Ammon's horn (tissue), 1 donor: ENCODE measurements at regions not wholly inside any gene's neighbourhood (a gene's known extent, or its start where the extent isn't known, plus 50 kb on each side); places are given as distances from the start of the nearest gene placed in this dataset.
A peak's percentile ranks its signal among the peaks of the same experiment; 100 is the strongest.
"Not testable (repeated sequence)": the region's sequence is repeated elsewhere in the genome, so short reads cannot be mapped to it uniquely, and the experiment has no call there.

Source experiments
- DNase-seq: peaks from one replicate; pipeline ENCODE4 v3.0.0-alpha.2; 2016; ENCODE audit warnings: low spot score

- DNase-seq, result no peak
These were observed 428.7 kb upstream of the ID2 start for GRCh38 chr2:8252997-8253694.

DNA sequence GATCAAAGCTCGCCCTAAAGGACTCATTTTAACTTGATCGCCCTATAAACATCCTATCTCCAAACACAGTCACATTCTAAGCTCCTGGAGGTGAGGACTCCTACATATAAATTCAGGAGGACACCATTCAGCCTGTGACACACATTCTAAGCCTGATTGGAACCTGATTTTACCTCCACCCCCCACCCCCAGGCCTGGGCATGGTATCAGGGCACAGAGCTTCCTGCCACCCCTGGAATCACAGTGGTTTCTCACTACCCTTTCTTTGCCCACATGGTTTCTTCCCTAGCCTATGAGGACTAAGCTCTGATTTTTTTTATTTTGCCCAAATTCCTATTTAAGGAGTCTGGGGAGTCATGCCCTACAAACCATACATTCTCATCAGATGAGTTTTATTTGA is 428.1 kb upstream of the ID2 start:
- no peak for DNase-seq

DNA sequence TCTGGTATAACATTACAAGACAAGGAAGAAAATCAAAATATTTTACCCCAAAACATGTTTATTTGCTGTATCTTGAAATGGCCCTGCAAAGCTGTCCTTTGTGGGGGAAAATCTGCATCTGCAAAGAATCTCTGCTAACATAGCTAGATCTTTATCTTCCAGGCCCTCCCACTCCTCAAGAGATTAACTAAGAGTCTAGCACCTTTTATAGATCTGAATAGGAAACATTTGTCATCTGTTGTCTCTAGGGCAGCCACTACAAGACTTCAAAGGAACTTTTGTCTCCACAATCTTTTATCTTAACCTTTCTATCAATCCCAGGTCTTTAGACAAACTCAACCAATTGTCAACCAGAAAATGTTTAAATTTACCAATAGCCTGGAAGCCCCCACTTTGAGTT is 427.6 kb upstream of the ID2 start:
- not testable (repeated sequence) for DNase-seq

GRCh38 chr2:8254791-8255447 is 426.9 kb upstream of the ID2 start:
- no peak for DNase-seq

GRCh38 chr2:8255448-8255800 is 426.4 kb upstream of the ID2 start:
- no peak for DNase-seq

- DNase-seq, result no peak
These were observed 425.0 kb upstream of the ID2 start for GRCh38 chr2:8256905-8257304.

DNA sequence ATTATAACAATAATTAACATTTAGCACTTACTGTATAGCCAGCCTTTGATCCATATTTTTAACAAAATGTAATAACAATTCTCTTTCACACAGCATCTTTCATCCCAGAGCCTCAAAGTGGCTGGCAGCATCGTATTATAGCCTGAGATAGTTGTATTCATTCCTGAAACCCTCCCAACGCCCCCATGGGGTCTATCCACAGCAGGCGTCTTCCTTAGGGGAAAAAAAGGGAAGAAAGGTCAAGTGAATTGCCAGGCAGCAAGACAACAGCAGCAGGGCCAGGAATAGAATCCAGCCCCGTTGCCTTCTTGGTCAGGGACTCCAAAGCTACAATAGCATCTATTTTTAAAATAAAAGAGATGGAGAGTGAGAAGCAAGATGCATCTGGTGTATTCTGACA is 424.4 kb upstream of the ID2 start:
- DNase-seq, result no peak

- no peak for DNase-seq
These were observed 423.4 kb upstream of the ID2 start for GRCh38 chr2:8258406-8258805.

GRCh38 chr2:8259106-8259840 is 422.6 kb upstream of the ID2 start:
- DNase-seq, result peak; percentile 84

DNA sequence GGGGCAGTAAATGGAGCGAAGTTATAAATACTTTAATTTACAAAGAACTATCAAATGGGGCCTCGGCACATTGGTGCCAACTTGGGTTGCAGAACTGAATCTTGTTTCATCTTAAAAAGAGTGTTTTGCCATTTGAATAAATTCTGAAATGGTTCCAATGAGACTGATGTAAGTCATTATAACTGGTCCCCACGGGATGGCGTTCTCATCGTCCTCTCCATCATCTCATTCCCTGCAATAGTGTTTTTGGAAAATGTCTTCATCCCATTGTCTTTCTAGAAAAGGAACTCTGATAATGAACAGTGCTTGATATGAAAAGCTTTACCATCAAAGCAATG is 422.0 kb upstream of the ID2 start:
- peak; percentile 20 for DNase-seq

GRCh38 chr2:8260213-8260612 is 421.6 kb upstream of the ID2 start:
- peak; percentile 48 for DNase-seq

DNA sequence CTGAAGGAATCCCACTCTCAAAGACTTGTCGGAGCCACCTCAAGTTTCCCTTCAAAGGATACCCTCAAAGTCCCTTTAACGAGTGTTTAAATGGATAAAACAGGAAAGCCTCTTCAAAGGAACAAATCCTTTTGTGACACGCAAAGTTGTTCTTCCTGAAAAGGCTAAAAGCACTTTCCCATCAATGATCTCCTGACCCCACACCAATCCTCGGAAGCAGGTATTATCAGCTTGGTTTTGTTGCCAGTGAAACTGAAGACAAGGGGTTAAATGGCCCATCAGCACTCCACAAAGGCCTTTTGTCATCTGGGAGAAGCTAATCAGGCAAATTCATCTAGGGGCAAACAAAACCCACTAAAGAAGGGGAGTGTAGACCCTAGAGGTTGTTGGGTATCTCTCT is 418.0 kb upstream of the ID2 start:
- no peak for DNase-seq

GRCh38 chr2:8264981-8265380 is 416.9 kb upstream of the ID2 start:
- no peak for DNase-seq

GRCh38 chr2:8265476-8266226 is 416.2 kb upstream of the ID2 start:
- DNase-seq, result no peak

DNA sequence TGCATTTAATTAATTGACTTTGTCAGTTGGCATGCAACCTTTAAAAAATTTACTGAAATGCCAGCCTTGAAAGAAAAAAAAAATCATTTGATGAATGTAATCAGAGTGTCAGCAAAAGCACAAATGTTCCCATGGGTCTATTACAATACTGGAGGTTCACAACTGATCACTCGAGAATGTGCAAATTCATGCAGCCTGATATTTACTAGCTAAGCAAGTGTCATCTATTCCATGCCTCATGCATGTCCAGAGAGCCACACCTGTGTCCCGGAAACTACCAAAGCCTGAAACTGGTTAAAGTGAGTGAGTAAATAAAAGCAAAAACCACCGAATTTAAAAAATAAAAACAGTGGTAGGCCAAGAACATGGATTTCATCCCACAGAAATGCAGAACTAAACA is 415.3 kb upstream of the ID2 start:
- DNase-seq, result no peak

GRCh38 chr2:8267048-8267447 is 414.8 kb upstream of the ID2 start:
- DNase-seq, result no peak

DNA sequence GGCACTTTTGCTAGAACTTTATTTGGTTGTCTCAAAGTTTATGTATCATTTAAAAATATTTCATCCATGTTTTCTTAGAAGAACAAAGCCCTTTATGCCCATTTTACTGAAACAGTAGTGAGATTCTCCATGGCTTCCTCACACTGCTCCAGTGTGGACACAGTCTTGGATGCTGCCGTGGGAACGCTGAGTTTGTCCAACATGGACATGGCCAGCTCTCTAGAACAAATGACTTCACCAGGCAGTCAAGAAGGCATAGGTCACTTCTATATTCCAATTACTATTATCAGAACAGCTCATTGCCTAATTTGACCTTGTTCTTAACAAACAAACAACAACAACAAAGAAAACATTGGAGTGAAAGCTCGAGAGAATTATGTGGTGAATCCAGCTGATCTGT is 414.1 kb upstream of the ID2 start:
- no peak for DNase-seq

DNA sequence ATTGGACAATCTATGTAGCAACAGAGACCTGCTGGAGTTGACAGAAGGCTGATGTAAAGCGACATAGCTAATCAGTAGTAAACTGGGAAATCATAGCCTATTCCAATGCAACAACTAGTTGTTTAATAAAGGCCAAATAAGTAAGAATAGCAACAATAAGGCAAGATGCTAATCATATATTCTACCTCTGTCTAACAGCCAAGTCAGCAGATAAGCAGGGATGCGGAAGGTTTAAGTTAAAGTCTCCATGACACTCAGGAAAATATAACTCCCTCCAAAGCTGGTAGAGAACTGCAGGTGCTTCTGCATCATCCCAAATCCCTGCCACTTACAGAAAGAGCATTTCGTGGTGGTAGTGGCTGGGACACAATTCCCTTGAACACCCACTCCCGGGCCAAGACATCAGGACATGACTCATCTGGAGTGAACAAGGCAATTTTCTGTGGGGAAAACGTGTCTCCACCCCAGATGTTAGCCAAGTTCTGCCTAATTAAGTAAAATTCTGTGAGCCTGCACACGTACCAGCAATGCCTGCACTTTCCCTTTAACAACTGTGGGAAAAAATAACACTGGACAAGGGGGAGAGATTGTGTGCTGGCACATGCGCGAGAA is 413.6 kb upstream of the ID2 start:
- DNase-seq, result no peak

GRCh38 chr2:8270699-8271098 is 411.2 kb upstream of the ID2 start:
- DNase-seq, result no peak

DNA sequence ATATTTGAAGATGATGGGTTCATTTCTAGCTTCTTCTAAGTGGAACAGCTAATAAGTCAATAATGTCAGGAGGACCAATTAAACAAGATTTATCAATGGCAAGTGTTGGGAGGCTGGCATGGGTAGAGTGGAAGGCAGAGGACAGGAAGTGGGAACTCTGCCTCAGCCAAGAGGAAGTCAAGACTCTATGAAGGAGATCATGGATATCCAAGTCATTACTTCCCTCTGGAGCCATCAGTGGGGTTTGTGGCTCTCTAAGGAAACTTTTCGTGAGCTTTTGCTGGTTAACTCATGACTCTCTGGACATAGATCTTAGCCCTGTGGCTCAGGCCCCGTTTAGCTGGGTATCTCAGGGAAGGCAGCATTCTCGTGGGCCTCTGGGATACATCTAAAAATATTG is 410.4 kb upstream of the ID2 start:
- DNase-seq, result no peak

DNA sequence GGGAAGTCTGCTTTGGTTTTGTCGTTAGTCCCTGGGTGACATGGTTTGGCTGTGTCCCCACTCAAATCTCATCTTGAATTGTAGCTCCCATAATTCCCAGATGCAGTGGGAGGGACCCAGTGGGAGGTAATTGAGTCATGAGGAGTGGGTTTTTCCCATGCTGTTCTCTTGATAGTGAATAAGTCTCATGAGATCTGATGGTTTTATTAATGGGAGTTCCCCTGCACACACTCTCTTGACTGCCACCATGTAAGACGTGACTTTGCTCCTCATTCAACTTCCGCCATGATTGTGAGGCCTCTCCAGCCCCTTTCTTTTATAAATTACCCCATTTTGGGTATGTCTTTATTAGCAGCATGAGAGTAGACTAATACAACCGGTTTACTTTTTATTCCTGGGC is 405.8 kb upstream of the ID2 start:
- no peak for DNase-seq

GRCh38 chr2:8277921-8278571 is 403.8 kb upstream of the ID2 start:
- DNase-seq, result peak; percentile 42
